OCI-LY1 (cell line): ENCODE measurements at regions not wholly inside any gene's neighbourhood (a gene's known extent, or its start where the extent isn't known, plus 50 kb on each side); places are given as distances from the start of the nearest gene placed in this dataset.

ENCODE experiments used
- EZH2 ChIP-seq: fragments of 200-600 bp; sonication (generic), shearing (Covaris generic); IDR thresholded peaks from 2 replicates; pipeline ENCODE4 v1.8.0; 2017; ENCODE audit warnings: borderline replicate concordance, mixed run types, mild to moderate bottlenecking, antibody characterized with exemption, low read length, moderate library complexity, mixed read lengths
- TF ChIP-seq, protein P1 (sequence below): fragments of 200-600 bp; sonication (generic), shearing (Covaris generic); IDR thresholded peaks from 2 replicates; pipeline ENCODE4 v1.5.1; 2017; ENCODE audit warnings: mild to moderate bottlenecking, antibody characterized with exemption, low read length, moderate library complexity, mixed read lengths

DNA sequence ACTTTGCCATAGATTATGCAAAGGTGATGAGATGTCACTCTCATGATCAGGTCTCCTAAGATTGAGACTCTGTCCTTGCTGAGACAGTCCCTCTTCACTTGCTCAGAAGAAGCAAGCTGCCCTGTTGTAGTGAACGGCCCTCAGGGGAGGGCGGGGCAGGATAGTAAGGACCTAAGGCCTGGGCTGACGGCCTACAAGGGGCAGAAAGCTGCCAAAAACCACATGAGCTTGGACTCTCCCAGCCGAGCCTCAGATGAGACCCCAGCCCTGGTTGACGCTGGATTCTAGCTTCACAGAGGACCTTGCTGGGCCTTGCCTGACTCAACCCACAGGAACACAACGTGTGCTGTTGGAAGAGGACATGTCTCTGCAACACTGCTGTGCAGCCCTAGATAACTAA is 1182.5 kb downstream of the TBC1D22A start:
- TF ChIP-seq, protein P1, sequence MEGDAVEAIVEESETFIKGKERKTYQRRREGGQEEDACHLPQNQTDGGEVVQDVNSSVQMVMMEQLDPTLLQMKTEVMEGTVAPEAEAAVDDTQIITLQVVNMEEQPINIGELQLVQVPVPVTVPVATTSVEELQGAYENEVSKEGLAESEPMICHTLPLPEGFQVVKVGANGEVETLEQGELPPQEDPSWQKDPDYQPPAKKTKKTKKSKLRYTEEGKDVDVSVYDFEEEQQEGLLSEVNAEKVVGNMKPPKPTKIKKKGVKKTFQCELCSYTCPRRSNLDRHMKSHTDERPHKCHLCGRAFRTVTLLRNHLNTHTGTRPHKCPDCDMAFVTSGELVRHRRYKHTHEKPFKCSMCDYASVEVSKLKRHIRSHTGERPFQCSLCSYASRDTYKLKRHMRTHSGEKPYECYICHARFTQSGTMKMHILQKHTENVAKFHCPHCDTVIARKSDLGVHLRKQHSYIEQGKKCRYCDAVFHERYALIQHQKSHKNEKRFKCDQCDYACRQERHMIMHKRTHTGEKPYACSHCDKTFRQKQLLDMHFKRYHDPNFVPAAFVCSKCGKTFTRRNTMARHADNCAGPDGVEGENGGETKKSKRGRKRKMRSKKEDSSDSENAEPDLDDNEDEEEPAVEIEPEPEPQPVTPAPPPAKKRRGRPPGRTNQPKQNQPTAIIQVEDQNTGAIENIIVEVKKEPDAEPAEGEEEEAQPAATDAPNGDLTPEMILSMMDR: no peak
- no peak for TF ChIP-seq EZH2
